SK-N-MC (cell line): ENCODE measurements at regions not wholly inside any gene's neighbourhood (a gene's known extent, or its start where the extent isn't known, plus 50 kb on each side); places are given as distances from the start of the nearest gene placed in this dataset.

Experiments used
- EZH2 ChIP-seq: fragments of 200-600 bp; sonication (generic); IDR thresholded peaks from one replicate; pipeline ENCODE4 v1.6.1; 2017; ENCODE audit warnings: antibody characterized with exemption
- FOXP2 ChIP-seq: optimal IDR thresholded peaks from 2 replicates; pipeline ENCODE3; 2011; ENCODE audit warnings: mild to moderate bottlenecking, moderate library complexity; ENCODE audit not compliant: insufficient read depth; ENCODE audit errors: extremely low read length, control extremely low read depth
- POLR2AphosphoS5 ChIP-seq: IDR thresholded peaks from 2 replicates; pipeline ENCODE4 v1.6.1; 2012; ENCODE audit warnings: mild to moderate bottlenecking, low read depth, low read length, borderline replicate concordance

DNA sequence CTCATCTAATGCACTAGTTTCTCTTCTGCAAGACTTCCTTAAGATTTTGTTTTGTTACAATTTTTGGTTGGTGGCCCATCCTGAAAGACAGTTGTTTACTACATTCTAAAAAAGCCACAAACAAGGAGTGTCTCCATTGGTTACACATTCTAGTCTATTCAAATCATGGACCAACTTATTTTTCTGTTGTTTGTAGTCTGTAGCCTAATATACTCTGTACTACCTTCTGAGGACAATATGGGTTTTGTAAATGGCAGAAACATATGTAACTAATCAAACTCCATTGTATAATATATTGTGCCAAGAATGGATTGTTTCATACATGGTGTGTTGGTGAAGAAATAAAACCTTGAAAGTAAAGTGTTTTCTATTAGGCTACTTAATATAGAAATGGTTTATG, 79.5 kb upstream of the DHX40 start:
- TF ChIP-seq EZH2 (no peak), POLR2AphosphoS5 (no peak), FOXP2 (no peak)
